NT2/D1 (cell line): ENCODE measurements at regions not wholly inside any gene's neighbourhood (a gene's known extent, or its start where the extent isn't known, plus 50 kb on each side); places are given as distances from the start of the nearest gene placed in this dataset.

Source experiments
- YY1 ChIP-seq: IDR thresholded peaks from 2 replicates; pipeline ENCODE4 v1.6.1; 2011; ENCODE audit not compliant: insufficient read length, insufficient read depth
- ZNF274 ChIP-seq: IDR thresholded peaks from 2 replicates; pipeline ENCODE4 v1.6.1; 2011; ENCODE audit warnings: mild to moderate bottlenecking, low read depth, low read length

- no peak for TF ChIP-seq YY1
- TF ChIP-seq ZNF274, result no peak
These were observed 61.1 kb upstream of the DCTD start for GRCh38 chr4:182978152-182978827.
